Keratinocyte (primary cell): ENCODE measurements at regions not wholly inside any gene's neighbourhood (a gene's known extent, or its start where the extent isn't known, plus 50 kb on each side); places are given as distances from the start of the nearest gene placed in this dataset.

Experiments used
- DNase-seq: peaks from one replicate; pipeline ENCODE4 v3.0.0-alpha.2; 2011; ENCODE audit warnings: low read depth, missing footprints, low spot score
- FAIRE-seq: peaks from 2 replicates; lab custom pipeline; 2011; peaks lifted over from hg19 to GRCh38; lab: Jason Lieb, UNC
- H2AFZ ChIP-seq: 2 replicates; pipeline ENCODE4 v1.6.0; 2012; ENCODE audit warnings: low read length, control low read depth, inconsistent platforms; ENCODE audit not compliant: control insufficient read depth
- H3K27ac ChIP-seq: 2 replicates; pipeline ENCODE4 v1.5.1; 2011; ENCODE audit warnings: low read length; ENCODE audit not compliant: control insufficient read depth, insufficient read depth
- H3K27me3 ChIP-seq: 3 replicates; pipeline ENCODE4 v1.6.0; 2011; ENCODE audit warnings: low read length; ENCODE audit not compliant: control insufficient read depth, insufficient read depth; ENCODE audit errors: extremely low read depth
- H3K36me3 ChIP-seq, 2 experiments: 2 replicates in 1 of 2; 3 replicates in 1 of 2; pipeline ENCODE4 v1.5.1; 2011; ENCODE audit warnings: low read length in 2 of 2, mild to moderate bottlenecking in 1 of 2; ENCODE audit not compliant: control insufficient read depth in 2 of 2, insufficient read depth in 2 of 2; ENCODE audit errors: extremely low read depth in 1 of 2
- H3K4me1 ChIP-seq: 3 replicates; pipeline ENCODE4 v1.5.1; 2011; ENCODE audit warnings: low read length; ENCODE audit not compliant: control insufficient read depth, insufficient read depth; ENCODE audit errors: extremely low read depth
- H3K4me2 ChIP-seq: 3 replicates; pipeline ENCODE4 v1.6.0; 2011; ENCODE audit warnings: low read depth, low read length; ENCODE audit not compliant: control insufficient read depth, insufficient read depth; ENCODE audit errors: extremely low read depth
- H3K4me3 ChIP-seq, 3 experiments: fragments of 200-600 bp in 1 of 3; sonication (generic) in 1 of 3; 2 replicates in 2 of 3; 3 replicates in 1 of 3; pipeline ENCODE4 v1.5.1; 2011 to 2016; ENCODE audit warnings: low read length in 3 of 3, mild to moderate bottlenecking in 3 of 3, control low read depth in 2 of 3, inconsistent platforms in 1 of 3, low read depth in 1 of 3, mixed read lengths in 1 of 3, mixed run types in 1 of 3, moderate library complexity in 1 of 3; ENCODE audit not compliant: control insufficient read depth in 2 of 3, insufficient read depth in 2 of 3; ENCODE audit errors: extremely low read depth in 1 of 3
- H3K79me2 ChIP-seq: 2 replicates; pipeline ENCODE4 v1.6.0; 2012; ENCODE audit warnings: low read length; ENCODE audit not compliant: control insufficient read depth, insufficient read depth
- H3K9ac ChIP-seq: 3 replicates; pipeline ENCODE4 v1.6.0; 2011; ENCODE audit warnings: low read length; ENCODE audit not compliant: control insufficient read depth, insufficient read depth; ENCODE audit errors: extremely low read depth
- H3K9me1 ChIP-seq: 3 replicates; pipeline ENCODE4 v1.6.0; 2011; ENCODE audit warnings: low read length; ENCODE audit not compliant: control insufficient read depth, insufficient read depth; ENCODE audit errors: extremely low read depth
- H3K9me3 ChIP-seq: 2 replicates; pipeline ENCODE4 v1.5.1; 2012; ENCODE audit warnings: low read depth, low read length; ENCODE audit not compliant: control insufficient read depth
- H4K20me1 ChIP-seq: 3 replicates; pipeline ENCODE4 v1.6.0; 2011; ENCODE audit warnings: low read length; ENCODE audit not compliant: control insufficient read depth, insufficient read depth; ENCODE audit errors: extremely low read depth
- EZH2 ChIP-seq: IDR thresholded peaks from one replicate; pipeline ENCODE4 v1.6.1; 2012; ENCODE audit warnings: inconsistent platforms, mild to moderate bottlenecking, low read length, moderate library complexity
- dilution Hi-C: fragments of 300-500 bp; cut with MboI; formaldehyde crosslinking; loops from one replicate; pipeline ENCODE4 v1.7.0; 2020; ENCODE audit warnings: low sequenced_read_pairs; ENCODE audit not compliant: extremely low pct_ligation_motif_present
- TF ChIP-seq, protein P1 (sequence below), 3 experiments: IDR thresholded peaks in 1 of 3; conservative IDR thresholded peaks in 1 of 3; optimal IDR thresholded peaks in 1 of 3; 2 replicates in 2 of 3; 3 replicates in 1 of 3; pipeline versions ENCODE3 to v1.5.1; 2011; ENCODE audit warnings: low read length in 3 of 3, mild to moderate bottlenecking in 3 of 3, moderate library complexity in 2 of 3, control low read depth in 1 of 3, inconsistent platforms in 1 of 3; ENCODE audit not compliant: insufficient read depth in 2 of 3; ENCODE audit errors: extremely low read depth in 1 of 3

DNA sequence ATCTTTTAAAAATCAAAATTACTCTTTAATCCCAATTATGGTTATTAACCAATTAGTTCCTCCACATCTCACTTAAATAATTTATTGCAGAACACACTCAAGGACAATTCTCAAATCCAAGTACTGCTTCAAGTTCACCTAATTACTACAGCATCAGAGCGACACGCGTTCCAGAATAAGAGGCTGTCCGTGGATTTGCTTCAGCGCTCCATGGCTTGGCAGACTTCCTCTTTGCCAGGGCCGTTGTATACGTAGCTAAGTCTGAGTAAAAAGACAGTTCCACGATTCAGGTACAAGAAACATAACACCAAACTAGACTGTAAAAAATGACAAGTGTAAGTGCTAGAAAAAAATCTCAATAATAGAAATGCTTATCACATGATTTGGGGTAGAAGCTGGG lies 153.2 kb upstream of the MYT1L start:
- H3K4me1 ChIP-seq, result no peaks in the 10 kb centered on the region
- no peak overlapping the region for H2AFZ ChIP-seq
- FAIRE-seq (no peak), DNase-seq (no peak)
- TF ChIP-seq, protein P1, sequence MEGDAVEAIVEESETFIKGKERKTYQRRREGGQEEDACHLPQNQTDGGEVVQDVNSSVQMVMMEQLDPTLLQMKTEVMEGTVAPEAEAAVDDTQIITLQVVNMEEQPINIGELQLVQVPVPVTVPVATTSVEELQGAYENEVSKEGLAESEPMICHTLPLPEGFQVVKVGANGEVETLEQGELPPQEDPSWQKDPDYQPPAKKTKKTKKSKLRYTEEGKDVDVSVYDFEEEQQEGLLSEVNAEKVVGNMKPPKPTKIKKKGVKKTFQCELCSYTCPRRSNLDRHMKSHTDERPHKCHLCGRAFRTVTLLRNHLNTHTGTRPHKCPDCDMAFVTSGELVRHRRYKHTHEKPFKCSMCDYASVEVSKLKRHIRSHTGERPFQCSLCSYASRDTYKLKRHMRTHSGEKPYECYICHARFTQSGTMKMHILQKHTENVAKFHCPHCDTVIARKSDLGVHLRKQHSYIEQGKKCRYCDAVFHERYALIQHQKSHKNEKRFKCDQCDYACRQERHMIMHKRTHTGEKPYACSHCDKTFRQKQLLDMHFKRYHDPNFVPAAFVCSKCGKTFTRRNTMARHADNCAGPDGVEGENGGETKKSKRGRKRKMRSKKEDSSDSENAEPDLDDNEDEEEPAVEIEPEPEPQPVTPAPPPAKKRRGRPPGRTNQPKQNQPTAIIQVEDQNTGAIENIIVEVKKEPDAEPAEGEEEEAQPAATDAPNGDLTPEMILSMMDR (optimal IDR thresholded peaks at IDR 0.05 in 1 of 3, IDR thresholded peaks at IDR 0.05 in 1 of 3, conservative IDR thresholded peaks at IDR 0.05 in 1 of 3; ENCODE audit: extremely low read depth in 1 of 3, insufficient read depth in 2 of 3, low read length in 3 of 3), result no peak
- no peak for TF ChIP-seq EZH2
- no peaks in the 10 kb centered on the region for H3K36me3 ChIP-seq
- no peaks in the 10 kb centered on the region for H3K9me3 ChIP-seq
- H4K20me1 ChIP-seq, result no peaks in the 10 kb centered on the region
- H3K4me2 ChIP-seq, result no peak overlapping the region
- no peaks in the 10 kb centered on the region for H3K9me1 ChIP-seq
- dilution Hi-C loops, result no loop called here
- no peak overlapping the region for H3K9ac ChIP-seq
- no peaks in the 10 kb centered on the region for H3K79me2 ChIP-seq
- H3K27me3 ChIP-seq, result no peaks in the 10 kb centered on the region
- no peak overlapping the region for H3K27ac ChIP-seq
- no peak overlapping the region for H3K4me3 ChIP-seq

DNA sequence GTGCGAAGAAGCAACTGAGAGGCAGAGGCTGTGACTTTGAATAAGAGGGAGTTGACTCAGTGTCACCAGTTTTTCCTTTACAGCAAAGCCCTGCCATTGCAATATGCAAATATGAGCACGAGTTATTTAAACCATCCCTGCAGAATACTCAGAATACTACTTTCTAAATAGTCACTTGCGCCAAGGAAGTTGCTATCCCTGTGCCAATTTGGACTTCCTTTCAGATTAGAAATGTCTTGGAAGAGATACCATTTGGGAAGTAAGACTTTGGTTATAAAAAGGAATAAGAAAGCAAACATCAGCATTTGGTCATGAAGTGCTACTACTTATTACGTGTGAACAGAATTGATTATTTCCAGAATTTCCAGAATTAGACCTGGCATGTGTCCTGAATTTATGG lies 151.8 kb upstream of the MYT1L start:
- no peak overlapping the region for H3K4me3 ChIP-seq
- H3K4me2 ChIP-seq, result no peak overlapping the region
- dilution Hi-C loops, result no loop called here
- H3K9ac ChIP-seq, result no peak overlapping the region
- no peak for TF ChIP-seq EZH2
- TF ChIP-seq, protein P1 (optimal IDR thresholded peaks at IDR 0.05 in 1 of 3, IDR thresholded peaks at IDR 0.05 in 1 of 3, conservative IDR thresholded peaks at IDR 0.05 in 1 of 3; ENCODE audit: extremely low read depth in 1 of 3, insufficient read depth in 2 of 3, low read length in 3 of 3), result no peak
- no peaks in the 10 kb centered on the region for H3K79me2 ChIP-seq
- no peaks in the 10 kb centered on the region for H3K9me3 ChIP-seq
- no peak for FAIRE-seq
- H3K9me1 ChIP-seq, result no peaks in the 10 kb centered on the region
- no peaks in the 10 kb centered on the region for H3K4me1 ChIP-seq
- DNase-seq, result no peak
- no peaks in the 10 kb centered on the region for H4K20me1 ChIP-seq
- no peaks in the 10 kb centered on the region for H3K36me3 ChIP-seq
- no peak overlapping the region for H3K27ac ChIP-seq
- H3K27me3 ChIP-seq, result no peaks in the 10 kb centered on the region
- no peak overlapping the region for H2AFZ ChIP-seq
